OCI-LY3 (cell line): ENCODE measurements at regions not wholly inside any gene's neighbourhood (a gene's known extent, or its start where the extent isn't known, plus 50 kb on each side); places are given as distances from the start of the nearest gene placed in this dataset.

Source experiments
- CTCF ChIP-seq: fragments of 200-600, 300-600 bp; sonication (generic); IDR thresholded peaks from 2 replicates; pipeline ENCODE4 v1.5.1; 2014; ENCODE audit warnings: antibody characterized with exemption, low read length, low read depth
- EZH2phosphoT487 ChIP-seq: fragments of 200-600 bp; shearing (Covaris generic); IDR thresholded peaks from 2 replicates; pipeline ENCODE4 v1.6.1; 2018; ENCODE audit warnings: antibody characterized with exemption, mixed run types, low read depth

DNA sequence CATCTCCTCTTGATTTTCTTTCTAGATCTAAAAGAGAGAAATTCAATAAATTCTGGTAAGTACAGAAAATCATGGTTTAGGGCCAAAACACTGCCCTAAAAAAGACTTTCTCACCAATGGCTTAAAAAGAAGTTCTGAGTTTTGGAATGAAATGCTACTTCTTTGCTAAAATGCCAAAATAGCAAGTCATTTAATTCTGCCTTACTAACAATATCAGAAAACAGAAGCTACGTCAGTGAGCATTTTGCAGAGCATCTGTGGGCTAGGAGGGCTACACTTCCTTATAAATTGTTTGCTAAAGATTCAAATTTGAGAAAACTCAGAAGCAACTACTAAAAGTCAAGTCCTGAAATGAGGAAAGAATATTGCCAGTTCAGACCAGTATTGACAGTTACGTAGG lies 560.8 kb upstream of the CELF2 start:
- TF ChIP-seq EZH2phosphoT487 (no peak), CTCF (no peak)
